Caco-2 (cell line): ENCODE measurements at regions not wholly inside any gene's neighbourhood (a gene's known extent, or its start where the extent isn't known, plus 50 kb on each side); places are given as distances from the start of the nearest gene placed in this dataset.

Experiments
- BruUV-seq: library from RNA; stranded (reverse); fragments of 400-500 nt; replicated peaks from 2 replicates; lab custom pipeline; 2021; lab: Mats Ljungman, UMichigan
- CTCF ChIA-PET: fragments of 300-600 bp; sonication (Branson Sonifier 250); formaldehyde crosslinking; loops from one replicate; lab custom pipeline; 2022; ENCODE audit warnings: antibody characterized with exemption; lab: Charles Lee
- POLR2A ChIA-PET: fragments of 300-600 bp; sonication (Branson Sonifier 250); formaldehyde crosslinking; loops from one replicate; lab custom pipeline; 2022; ENCODE audit warnings: antibody characterized with exemption; lab: Charles Lee
- DNase-seq, 2 experiments: peaks; one replicate each; pipeline versions ENCODE4 v3.0.0 to v3.0.0-alpha.2; 2020 to 2022
- H3K27me3 ChIP-seq: replicated peaks from 2 replicates; pipeline ENCODE4 v1.6.0; 2011; ENCODE audit warnings: low read length; ENCODE audit not compliant: control insufficient read depth, insufficient read depth
- H3K36me3 ChIP-seq: 2 replicates; pipeline ENCODE4 v1.5.1; 2011; ENCODE audit warnings: low read length; ENCODE audit not compliant: control insufficient read depth, insufficient read depth
- H3K4me1 ChIP-seq: fragments of 250-450 bp; sonication (Bioruptor Pico); 2 replicates; pipeline ENCODE4 v1.5.1; 2020; ENCODE audit warnings: mild to moderate bottlenecking
- H3K4me3 ChIP-seq: 2 replicates; pipeline ENCODE4 v1.5.1; 2011; ENCODE audit warnings: low read depth, mild to moderate bottlenecking, control low read depth, low read length
- H3K9me3 ChIP-seq: fragments of 250-450 bp; sonication (Bioruptor Pico); 2 replicates; pipeline ENCODE4 v1.5.1; 2020; ENCODE audit warnings: mild to moderate bottlenecking, moderate library complexity
- H3K27ac Mint-ChIP-seq: one replicate; pipeline ENCODE4 v1.8.0; 2022; ENCODE audit warnings: mixed read lengths; ENCODE audit not compliant: unreplicated experiment
- H3K27me3 Mint-ChIP-seq: one replicate; pipeline ENCODE4 v1.8.0; 2022; ENCODE audit warnings: mixed read lengths; ENCODE audit not compliant: insufficient read depth, unreplicated experiment
- H3K36me3 Mint-ChIP-seq: one replicate; pipeline ENCODE4 v1.8.0; 2022; ENCODE audit warnings: mild to moderate bottlenecking, mixed read lengths; ENCODE audit not compliant: insufficient read depth, unreplicated experiment
- H3K4me1 Mint-ChIP-seq: one replicate; pipeline ENCODE4 v1.8.0; 2022; ENCODE audit warnings: low read depth, mixed read lengths; ENCODE audit not compliant: unreplicated experiment
- H3K4me3 Mint-ChIP-seq: one replicate; pipeline ENCODE4 v1.8.0; 2022; ENCODE audit warnings: mild to moderate bottlenecking, moderate library complexity, mixed read lengths; ENCODE audit not compliant: unreplicated experiment
- H3K9me3 Mint-ChIP-seq: one replicate; pipeline ENCODE4 v1.8.0; 2022; ENCODE audit warnings: mixed read lengths; ENCODE audit not compliant: unreplicated experiment
- CTCF ChIP-seq, 2 experiments: fragments of 200-600 bp in 1 of 2; IDR thresholded peaks; 1 replicate in 1 of 2; 2 replicates in 1 of 2; pipeline versions ENCODE4 v1.5.1 to v1.8.0; 2011 to 2022; ENCODE audit warnings: antibody characterized with exemption in 1 of 2, control low read depth in 1 of 2, inconsistent platforms in 1 of 2, low read depth in 1 of 2, low read length in 1 of 2, mild to moderate bottlenecking in 1 of 2, moderate library complexity in 1 of 2; ENCODE audit not compliant: insufficient read depth in 1 of 2, severe bottlenecking in 1 of 2, unreplicated experiment in 1 of 2
- intact Hi-C: fragments of 100-400 bp; cut with micrococcal nuclease; formaldehyde crosslinking; loops from one replicate; pipeline ENCODE4 v1.10.0; 2022; ENCODE audit not compliant: unreplicated experiment

- ChIA-PET POLR2A (no interaction called here), CTCF (no interaction called here)
- no peaks in the 10 kb centered on the region for H3K27me3 ChIP-seq
- no peaks in the 10 kb centered on the region for H3K36me3 Mint-ChIP-seq
- H3K4me1 ChIP-seq, result no peaks in the 10 kb centered on the region
- H3K36me3 ChIP-seq, result no peaks in the 10 kb centered on the region
- H3K27me3 Mint-ChIP-seq, result no peaks in the 10 kb centered on the region
- no peaks in the 10 kb centered on the region for H3K9me3 ChIP-seq
- no peak overlapping the region for H3K4me3 Mint-ChIP-seq
- no peak for DNase-seq
- H3K4me3 ChIP-seq, result no peak overlapping the region
- no TSS peak for BruUV-seq
- no peak overlapping the region for H3K27ac Mint-ChIP-seq
- H3K4me1 Mint-ChIP-seq, result no peaks in the 10 kb centered on the region
- no peaks in the 10 kb centered on the region for H3K9me3 Mint-ChIP-seq
- intact Hi-C loops, result no loop called here
- TF ChIP-seq CTCF (IDR thresholded peaks at IDR 0.05; ENCODE audit: insufficient read depth in 1 of 2, low read depth in 1 of 2, low read length in 1 of 2, severe bottlenecking in 1 of 2, unreplicated experiment in 1 of 2), result no peak
These were observed 221.8 kb downstream of the MAP2K4 start for GRCh38 chr17:12242345-12242954.

GRCh38 chr17:12247761-12248160, 227.1 kb downstream of the MAP2K4 start:
- Histone ChIP-seq H3K4me1 (no peaks in the 10 kb centered on the region), H3K4me3 (no peak overlapping the region), H3K36me3 (no peaks in the 10 kb centered on the region), H3K9me3 (no peaks in the 10 kb centered on the region), H3K27me3 (no peaks in the 10 kb centered on the region)
- H3K27ac Mint-ChIP-seq, result no peak overlapping the region
- H3K4me1 Mint-ChIP-seq, result no peaks in the 10 kb centered on the region
- no peak for TF ChIP-seq CTCF (IDR thresholded peaks at IDR 0.05; ENCODE audit: insufficient read depth in 1 of 2, low read depth in 1 of 2, low read length in 1 of 2, severe bottlenecking in 1 of 2, unreplicated experiment in 1 of 2)
- no peak for DNase-seq
- no peak overlapping the region for H3K4me3 Mint-ChIP-seq
- CTCF ChIA-PET, result no interaction called here
- intact Hi-C loops, result no loop called here
- no peaks in the 10 kb centered on the region for H3K9me3 Mint-ChIP-seq
- BruUV-seq, result no TSS peak
- peaks cover 2% of the 10 kb centered on the region for H3K27me3 Mint-ChIP-seq
- POLR2A ChIA-PET, result no interaction called here
- H3K36me3 Mint-ChIP-seq, result no peaks in the 10 kb centered on the region

GRCh38 chr17:12250973-12251372, 230.3 kb downstream of the MAP2K4 start:
- Mint-ChIP-seq H3K9me3 (no peaks in the 10 kb centered on the region), H3K4me1 (no peaks in the 10 kb centered on the region), H3K4me3 (no peak overlapping the region), H3K27me3 (peaks cover 2% of the 10 kb centered on the region), H3K36me3 (no peaks in the 10 kb centered on the region), H3K27ac (no peak overlapping the region)
- no peak for DNase-seq
- no peak overlapping the region for H3K4me3 ChIP-seq
- TF ChIP-seq CTCF (IDR thresholded peaks at IDR 0.05; ENCODE audit: insufficient read depth in 1 of 2, low read depth in 1 of 2, low read length in 1 of 2, severe bottlenecking in 1 of 2, unreplicated experiment in 1 of 2), result no peak
- H3K27me3 ChIP-seq, result no peaks in the 10 kb centered on the region
- intact Hi-C loops, result loop anchor here (10.0 kb wide), 1 partner anchor 754 kb away; no protein-coding TSS in a partner anchor
- H3K4me1 ChIP-seq, result no peaks in the 10 kb centered on the region
- ChIA-PET POLR2A (no interaction called here), CTCF (no interaction called here)
- BruUV-seq, result no TSS peak
- H3K36me3 ChIP-seq, result no peaks in the 10 kb centered on the region
- H3K9me3 ChIP-seq, result no peaks in the 10 kb centered on the region
